Liver (tissue), 8 donors: ENCODE measurements at regions not wholly inside any gene's neighbourhood (a gene's known extent, or its start where the extent isn't known, plus 50 kb on each side); places are given as distances from the start of the nearest gene placed in this dataset.

Experiments
- DNase-seq: peaks from one replicate; pipeline ENCODE4 v3.0.0-alpha.2; 2017; ENCODE audit warnings: low spot score
- H3K27ac ChIP-seq, 2 donors: one replicate each; pipeline ENCODE4 v1.7.0; 2013; ENCODE audit warnings: inconsistent platforms in 2 of 2, low read length in 2 of 2, control low read depth in 1 of 2, low read depth in 1 of 2, mild to moderate bottlenecking in 1 of 2
- H3K27me3 ChIP-seq, 4 donors: one replicate each; pipeline versions ENCODE4 v1.6.1 to v1.7.0; 2013; ENCODE audit warnings: low read length in 3 of 4, inconsistent platforms in 1 of 4, mild to moderate bottlenecking in 1 of 4, moderate library complexity in 1 of 4; ENCODE audit not compliant: control insufficient read depth in 4 of 4, insufficient read depth in 4 of 4
- H3K36me3 ChIP-seq, 4 donors: one replicate each; pipeline versions ENCODE4 v1.6.1 to v1.7.0; 2013; ENCODE audit warnings: low read length in 3 of 4, mild to moderate bottlenecking in 3 of 4, low read depth in 1 of 4, moderate library complexity in 1 of 4; ENCODE audit not compliant: control insufficient read depth in 4 of 4, insufficient read depth in 3 of 4
- H3K4me1 ChIP-seq, 4 donors: one replicate each; pipeline versions ENCODE4 v1.6.1 to v1.7.0; 2013; ENCODE audit warnings: low read length in 3 of 4, mild to moderate bottlenecking in 3 of 4, moderate library complexity in 1 of 4; ENCODE audit not compliant: control insufficient read depth in 4 of 4, insufficient read depth in 4 of 4
- H3K4me3 ChIP-seq, 3 donors: one replicate each; pipeline versions ENCODE4 v1.6.1 to v1.7.0; 2013; ENCODE audit warnings: low read length in 3 of 3, control low read depth in 1 of 3, low read depth in 1 of 3, mild to moderate bottlenecking in 1 of 3
- H3K9ac ChIP-seq, 2 donors: one replicate each; pipeline ENCODE4 v1.7.0; 2013; ENCODE audit warnings: low read length in 2 of 2, mild to moderate bottlenecking in 2 of 2, moderate library complexity in 2 of 2, control low read depth in 1 of 2, low read depth in 1 of 2
- H3K9me3 ChIP-seq, 4 donors: one replicate each; pipeline versions ENCODE4 v1.6.1 to v1.7.0; 2013; ENCODE audit warnings: low read length in 3 of 4; ENCODE audit not compliant: control insufficient read depth in 4 of 4
- ATF3 ChIP-seq: IDR thresholded peaks from 2 replicates; pipeline ENCODE4 v1.6.1; 2016; ENCODE audit warnings: antibody characterized with exemption
- CTCF ChIP-seq: fragments of 150-350 bp; IDR thresholded peaks from 2 replicates; pipeline ENCODE4 v1.5.1; 2017; ENCODE audit warnings: improper control_type of control experiment, low read depth, low read length; ENCODE audit not compliant: missing input control
- EGR1 ChIP-seq, 2 donors: IDR thresholded peaks; 2 replicates each; pipeline ENCODE4 v1.6.1; 2016 to 2018; ENCODE audit warnings: antibody characterized with exemption in 2 of 2, low read depth in 2 of 2
- FOXA1 ChIP-seq: IDR thresholded peaks from 2 replicates; pipeline ENCODE4 v1.6.1; 2016; ENCODE audit warnings: antibody characterized with exemption
- FOXA2 ChIP-seq: IDR thresholded peaks from 2 replicates; pipeline ENCODE4 v1.6.1; 2016; ENCODE audit warnings: antibody characterized with exemption
- GABPA ChIP-seq, 2 donors: IDR thresholded peaks in 1 of 2; conservative IDR thresholded peaks in 1 of 2; 2 replicates each; pipeline ENCODE4 v1.6.1; 2016; ENCODE audit warnings: antibody characterized with exemption in 2 of 2, mild to moderate bottlenecking in 1 of 2, moderate library complexity in 1 of 2
- HNF4A ChIP-seq, 2 donors: conservative IDR thresholded peaks; 2 replicates each; pipeline ENCODE4 v1.6.1; 2016; ENCODE audit warnings: antibody characterized with exemption in 2 of 2, mild to moderate bottlenecking in 2 of 2
- HNF4G ChIP-seq: IDR thresholded peaks from 2 replicates; pipeline ENCODE4 v1.6.1; 2016; ENCODE audit warnings: antibody characterized with exemption
- JUND ChIP-seq, 2 donors: IDR thresholded peaks; 2 replicates each; pipeline ENCODE4 v1.6.1; 2016; ENCODE audit warnings: antibody characterized with exemption in 2 of 2
- MAX ChIP-seq: IDR thresholded peaks from 2 replicates; pipeline ENCODE4 v1.6.1; 2016; ENCODE audit warnings: antibody characterized with exemption
- NR2F2 ChIP-seq: IDR thresholded peaks from 2 replicates; pipeline ENCODE4 v1.6.1; 2016; ENCODE audit warnings: antibody characterized with exemption
- RAD21 ChIP-seq, 2 donors: IDR thresholded peaks; 2 replicates each; pipeline ENCODE4 v1.6.1; 2016; ENCODE audit warnings: antibody characterized with exemption in 2 of 2, mild to moderate bottlenecking in 2 of 2
- REST ChIP-seq: IDR thresholded peaks from 2 replicates; pipeline ENCODE4 v1.6.1; 2016; ENCODE audit warnings: antibody characterized with exemption, mild to moderate bottlenecking
- RXRA ChIP-seq, 2 donors: IDR thresholded peaks; 2 replicates each; pipeline ENCODE4 v1.6.1; 2017 to 2018; ENCODE audit warnings: antibody characterized with exemption in 2 of 2, mild to moderate bottlenecking in 1 of 2
- SP1 ChIP-seq: IDR thresholded peaks from 2 replicates; pipeline ENCODE4 v1.6.1; 2018; ENCODE audit warnings: antibody characterized with exemption, mild to moderate bottlenecking
- TAF1 ChIP-seq: conservative IDR thresholded peaks from 2 replicates; pipeline ENCODE4 v1.6.1; 2016; ENCODE audit warnings: antibody characterized with exemption, mild to moderate bottlenecking
- YY1 ChIP-seq: IDR thresholded peaks from 2 replicates; pipeline ENCODE4 v1.6.1; 2016; ENCODE audit warnings: antibody characterized with exemption, mild to moderate bottlenecking
- ZBTB33 ChIP-seq: IDR thresholded peaks from 2 replicates; pipeline ENCODE4 v1.6.1; 2016; ENCODE audit warnings: antibody characterized with exemption
- WGBS: extraction: QIAGEN DNeasy Blood & Tissue Kit; methylation state at CpG from one replicate; pipeline ENCODE4 v1.1.7; 2013; 5-methylcytosine and 5-hydroxymethylcytosine counted together
- donor health status: healthy.
- donor health status: healthy.
- donor health status: healthy.
- donor health status: healthy.
- donor health status: healthy.

GRCh38 chr5:19169426-19169825 lies 818.6 kb downstream of the CDH18 start:
- no peaks in the 10 kb centered on the region for H3K4me1 ChIP-seq
- peaks cover 0 to 2% (median 0%) of the 10 kb centered on the region in 4 donors for H3K27me3 ChIP-seq
- H3K4me3 ChIP-seq, result no peak overlapping the region
- TF ChIP-seq SP1 (no peak), NR2F2 (no peak), FOXA2 (no peak), ATF3 (no peak), ZBTB33 (no peak), CTCF (no peak), RAD21 (IDR thresholded peaks at IDR 0.05) (no peak), YY1 (no peak), FOXA1 (no peak), HNF4A (conservative IDR thresholded peaks at IDR 0.05) (no peak), REST (no peak), MAX (no peak), HNF4G (no peak)
- no peaks in the 10 kb centered on the region for H3K36me3 ChIP-seq
- H3K27ac ChIP-seq, result no peak overlapping the region
- H3K9me3 ChIP-seq, result no peaks in the 10 kb centered on the region
- no peak overlapping the region for H3K9ac ChIP-seq
- no peak for DNase-seq

- H3K9ac ChIP-seq, result no peak overlapping the region
- WGBS, result 70% methylated on average over 6 of the region's 6 CpGs
- no peak for TF ChIP-seq RXRA (IDR thresholded peaks at IDR 0.05)
- no peak for TF ChIP-seq YY1
- no peak for TF ChIP-seq RAD21 (IDR thresholded peaks at IDR 0.05)
- TF ChIP-seq HNF4A (conservative IDR thresholded peaks at IDR 0.05), result no peak
- TF ChIP-seq FOXA1, result no peak
- no peak for TF ChIP-seq JUND (IDR thresholded peaks at IDR 0.05)
- no peak for TF ChIP-seq HNF4G
- no peak for TF ChIP-seq TAF1
- no peak for TF ChIP-seq NR2F2
- no peak for TF ChIP-seq GABPA (IDR thresholded peaks at IDR 0.05 in 1 of 2, conservative IDR thresholded peaks at IDR 0.05 in 1 of 2)
- TF ChIP-seq ZBTB33, result no peak
- no peak for TF ChIP-seq SP1
- no peak for TF ChIP-seq EGR1 (IDR thresholded peaks at IDR 0.05; ENCODE audit: low read depth in 2 of 2)
- TF ChIP-seq MAX, result no peak
- TF ChIP-seq CTCF, result no peak
- TF ChIP-seq ATF3, result no peak
- TF ChIP-seq FOXA2, result no peak
Observed at GRCh38 chr5:19172926-19173470, 815.0 kb downstream of the CDH18 start.

More at GRCh38 chr5:19172926-19173470, 815.0 kb downstream of the CDH18 start:
- no peak for DNase-seq
- no peak overlapping the region for H3K27ac ChIP-seq
- H3K4me1 ChIP-seq, result no peaks in the 10 kb centered on the region
- no peaks in the 10 kb centered on the region for H3K36me3 ChIP-seq
- H3K27me3 ChIP-seq, result peaks cover 0 to 2% (median 0%) of the 10 kb centered on the region in 4 donors
- H3K4me3 ChIP-seq, result no peak overlapping the region
- no peaks in the 10 kb centered on the region for H3K9me3 ChIP-seq
